Prostate gland (tissue), 2 donors: ENCODE measurements at regions not wholly inside any gene's neighbourhood (a gene's known extent, or its start where the extent isn't known, plus 50 kb on each side); places are given as distances from the start of the nearest gene placed in this dataset.

ENCODE experiments used
- CTCF ChIP-seq, 4 experiments: fragments of 200-600 bp in 2 of 4; fragments of 450-650 bp in 2 of 4; sonication (generic) in 2 of 4; IDR thresholded peaks; 1 replicate in 3 of 4; 2 replicates in 1 of 4; pipeline ENCODE4 v1.5.1; 2016 to 2019; ENCODE audit warnings: antibody characterized with exemption in 4 of 4, mild to moderate bottlenecking in 2 of 4, moderate library complexity in 2 of 4
- POLR2A ChIP-seq: fragments of 450-650 bp; IDR thresholded peaks from one replicate; pipeline ENCODE4 v1.6.1; 2016; ENCODE audit warnings: antibody characterized with exemption, mild to moderate bottlenecking

DNA sequence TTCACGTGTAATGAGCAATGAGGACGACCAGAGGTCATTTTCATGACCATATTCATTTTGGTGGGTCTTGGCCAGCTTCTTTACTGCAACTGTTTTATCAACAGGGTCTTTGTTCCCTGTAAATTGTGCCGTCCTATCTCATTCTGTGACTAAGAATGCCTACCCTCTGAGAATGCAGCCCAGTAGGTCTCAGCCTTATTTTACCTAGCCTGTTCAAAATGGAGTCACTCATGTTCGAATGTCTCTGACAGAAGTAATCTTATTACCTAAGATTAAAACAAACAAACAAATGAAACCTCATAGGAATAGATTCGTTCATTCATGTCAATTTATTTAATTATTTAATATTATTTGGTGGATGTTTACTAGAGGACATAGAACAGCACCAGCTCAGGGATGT, 714.8 kb downstream of the ADCYAP1 start:
- TF ChIP-seq POLR2A, result no peak
- TF ChIP-seq CTCF (IDR thresholded peaks at IDR 0.05), result no peak
